Karpas-422 (cell line): ENCODE measurements at regions not wholly inside any gene's neighbourhood (a gene's known extent, or its start where the extent isn't known, plus 50 kb on each side); places are given as distances from the start of the nearest gene placed in this dataset.
"Not testable (repeated sequence)": the region's sequence is repeated elsewhere in the genome, so short reads cannot be mapped to it uniquely, and the experiment has no call there.

ENCODE experiments used
- DNase-seq: peaks from one replicate; pipeline ENCODE4 v3.0.0-alpha.2; 2015
- H2AFZ ChIP-seq: fragments of 200-600 bp; sonication (generic); 2 replicates; pipeline ENCODE4 v1.6.1; 2014; ENCODE audit warnings: antibody characterized with exemption, low read length, mixed read lengths
- H3K27ac ChIP-seq: fragments of 200-600 bp; sonication (generic); 2 replicates; pipeline ENCODE4 v1.5.1; 2014; ENCODE audit warnings: mild to moderate bottlenecking, low read length, moderate library complexity
- H3K27me3 ChIP-seq: fragments of 200-600 bp; sonication (generic); 2 replicates; pipeline ENCODE4 v1.6.1; 2014; ENCODE audit warnings: low read length, mixed read lengths
- H3K36me3 ChIP-seq: fragments of 200-600 bp; sonication (generic); 2 replicates; pipeline ENCODE4 v1.6.1; 2014; ENCODE audit warnings: low read length, mixed read lengths; ENCODE audit not compliant: insufficient read depth
- H3K4me1 ChIP-seq: fragments of 200-600 bp; sonication (generic); 2 replicates; pipeline ENCODE4 v1.6.1; 2014; ENCODE audit warnings: mild to moderate bottlenecking, low read length, mixed read lengths
- H3K4me2 ChIP-seq: fragments of 200-600 bp; sonication (generic); 2 replicates; pipeline ENCODE4 v1.6.1; 2014; ENCODE audit warnings: low read length, low read depth, mild to moderate bottlenecking; ENCODE audit not compliant: poor library complexity, severe bottlenecking
- H3K4me3 ChIP-seq: fragments of 200-600 bp; sonication (generic); 2 replicates; pipeline ENCODE4 v1.5.1; 2014; ENCODE audit warnings: mild to moderate bottlenecking, antibody characterized with exemption, low read length, mixed read lengths
- H3K79me2 ChIP-seq: fragments of 200-600 bp; sonication (generic); 2 replicates; pipeline ENCODE4 v1.6.1; 2014; ENCODE audit warnings: mild to moderate bottlenecking, low read length, mixed read lengths
- H3K9ac ChIP-seq: fragments of 200-600 bp; sonication (generic); 2 replicates; pipeline ENCODE4 v1.6.0; 2014; ENCODE audit warnings: low read length
- H3K9me2 ChIP-seq: fragments of 200-600 bp; sonication (generic), shearing (Covaris generic); replicated peaks from 2 replicates; pipeline ENCODE4 v1.6.0; 2014; ENCODE audit warnings: mild to moderate bottlenecking, low read length, moderate library complexity; ENCODE audit not compliant: insufficient read depth
- H3K9me3 ChIP-seq: fragments of 300-700, 200-600 bp; sonication (generic); 2 replicates; pipeline ENCODE4 v1.6.1; 2014; ENCODE audit warnings: low read length, mixed read lengths
- H4K20me1 ChIP-seq: fragments of 200-600 bp; sonication (generic); 2 replicates; pipeline ENCODE4 v1.6.1; 2014; ENCODE audit warnings: mild to moderate bottlenecking, antibody characterized with exemption, low read length, low read depth; ENCODE audit not compliant: insufficient read depth

- Histone ChIP-seq H3K79me2 (no peaks in the 10 kb centered on the region), H3K27ac (no peak overlapping the region), H3K9ac (no peak overlapping the region), H3K36me3 (no peaks in the 10 kb centered on the region), H3K4me2 (no peak overlapping the region), H4K20me1 (no peaks in the 10 kb centered on the region), H3K4me3 (no peak overlapping the region), H3K27me3 (0 out of 2 replicates have a peak, but pooled peaks cover under 1% of the 10 kb centered on the region), H2AFZ (no peak overlapping the region), H3K9me2 (no peaks in the 10 kb centered on the region; the same call in 1 of the 2 replicates), H3K9me3 (no peaks in the 10 kb centered on the region), H3K4me1 (no peaks in the 10 kb centered on the region)
- no peak for DNase-seq
Observed at GRCh38 chr4:24179201-24179840, 289.5 kb upstream of the PPARGC1A start.

- H3K4me1 ChIP-seq, H3K9me2 ChIP-seq, H4K20me1 ChIP-seq, H3K27ac ChIP-seq, H3K9me3 ChIP-seq, H3K36me3 ChIP-seq, H3K27me3 ChIP-seq, H3K79me2 ChIP-seq, H3K4me3 ChIP-seq, H2AFZ ChIP-seq, H3K4me2 ChIP-seq, H3K9ac ChIP-seq, DNase-seq: not testable (repeated sequence)
Observed at GRCh38 chr4:24177443-24177842, 287.6 kb upstream of the PPARGC1A start.

- H3K9me2 ChIP-seq, result no peaks in the 10 kb centered on the region; the same call in 1 of the 2 replicates
- no peaks in the 10 kb centered on the region for H3K4me1 ChIP-seq
- no peak overlapping the region for H2AFZ ChIP-seq
- H3K79me2 ChIP-seq, result no peaks in the 10 kb centered on the region
- no peak overlapping the region for H3K27ac ChIP-seq
- H3K36me3 ChIP-seq, result no peaks in the 10 kb centered on the region
- no peaks in the 10 kb centered on the region for H3K27me3 ChIP-seq
- H3K9ac ChIP-seq, result no peak overlapping the region
- no peak overlapping the region for H3K4me2 ChIP-seq
- no peaks in the 10 kb centered on the region for H4K20me1 ChIP-seq
- no peak overlapping the region for H3K4me3 ChIP-seq
- no peaks in the 10 kb centered on the region for H3K9me3 ChIP-seq
- DNase-seq, result no peak
Observed at GRCh38 chr4:24175707-24176106, 285.9 kb upstream of the PPARGC1A start.

GRCh38 chr4:24174602-24175001 lies 284.8 kb upstream of the PPARGC1A start:
- H2AFZ ChIP-seq, result no peak overlapping the region
- H4K20me1 ChIP-seq, result no peaks in the 10 kb centered on the region
- no peaks in the 10 kb centered on the region for H3K79me2 ChIP-seq
- H3K36me3 ChIP-seq, result no peaks in the 10 kb centered on the region
- H3K9me3 ChIP-seq, result no peaks in the 10 kb centered on the region
- H3K27ac ChIP-seq, result no peak overlapping the region
- no peaks in the 10 kb centered on the region for H3K4me1 ChIP-seq
- no peak for DNase-seq
- H3K4me2 ChIP-seq, result no peak overlapping the region
- no peak overlapping the region for H3K9ac ChIP-seq
- no peaks in the 10 kb centered on the region for H3K27me3 ChIP-seq
- no peak overlapping the region for H3K4me3 ChIP-seq
- H3K9me2 ChIP-seq, result no peaks in the 10 kb centered on the region; the same call in 1 of the 2 replicates

- no peaks in the 10 kb centered on the region for H3K79me2 ChIP-seq
- H3K27ac ChIP-seq, result no peak overlapping the region
- no peak for DNase-seq
- no peaks in the 10 kb centered on the region for H3K4me1 ChIP-seq
- H3K9me2 ChIP-seq, result no peaks in the 10 kb centered on the region
- H3K36me3 ChIP-seq, result no peaks in the 10 kb centered on the region
- H3K9ac ChIP-seq, result no peak overlapping the region
- H3K4me3 ChIP-seq, result no peak overlapping the region
- no peak overlapping the region for H3K4me2 ChIP-seq
- no peak overlapping the region for H2AFZ ChIP-seq
- no peaks in the 10 kb centered on the region for H3K9me3 ChIP-seq
- H4K20me1 ChIP-seq, result no peaks in the 10 kb centered on the region
- H3K27me3 ChIP-seq, result no peaks in the 10 kb centered on the region
Observed at GRCh38 chr4:24172406-24172805, 282.6 kb upstream of the PPARGC1A start.

- no peaks in the 10 kb centered on the region for H3K9me2 ChIP-seq
- H3K27me3 ChIP-seq, result no peaks in the 10 kb centered on the region
- no peaks in the 10 kb centered on the region for H3K4me1 ChIP-seq
- H3K27ac ChIP-seq, result no peak overlapping the region
- H3K79me2 ChIP-seq, result no peaks in the 10 kb centered on the region
- H3K36me3 ChIP-seq, result no peaks in the 10 kb centered on the region
- H3K4me3 ChIP-seq, result no peak overlapping the region
- DNase-seq, result no peak
- no peak overlapping the region for H3K9ac ChIP-seq
- no peak overlapping the region for H2AFZ ChIP-seq
- H3K9me3 ChIP-seq, result no peaks in the 10 kb centered on the region
- H4K20me1 ChIP-seq, result no peaks in the 10 kb centered on the region
- no peak overlapping the region for H3K4me2 ChIP-seq
Observed at GRCh38 chr4:24169956-24170355, 280.1 kb upstream of the PPARGC1A start.

- Histone ChIP-seq H3K4me2 (no peak overlapping the region), H3K27ac (no peak overlapping the region), H3K9ac (no peak overlapping the region), H3K27me3 (no peaks in the 10 kb centered on the region), H3K4me3 (no peak overlapping the region), H4K20me1 (no peaks in the 10 kb centered on the region), H3K9me3 (no peaks in the 10 kb centered on the region), H2AFZ (no peak overlapping the region), H3K9me2 (no peaks in the 10 kb centered on the region), H3K79me2 (no peaks in the 10 kb centered on the region), H3K36me3 (no peaks in the 10 kb centered on the region), H3K4me1 (no peaks in the 10 kb centered on the region)
- DNase-seq, result no peak
Observed at GRCh38 chr4:24168658-24169057, 278.8 kb upstream of the PPARGC1A start.

GRCh38 chr4:24166501-24166900 lies 276.7 kb upstream of the PPARGC1A start:
- Histone ChIP-seq H3K9me2 (no peaks in the 10 kb centered on the region), H3K27me3 (no peaks in the 10 kb centered on the region), H3K4me2 (no peak overlapping the region), H3K9ac (no peak overlapping the region), H3K4me1 (no peaks in the 10 kb centered on the region), H3K36me3 (no peaks in the 10 kb centered on the region), H4K20me1 (no peaks in the 10 kb centered on the region), H3K4me3 (no peak overlapping the region), H2AFZ (no peak overlapping the region), H3K27ac (no peak overlapping the region), H3K79me2 (no peaks in the 10 kb centered on the region), H3K9me3 (no peaks in the 10 kb centered on the region)
- no peak for DNase-seq
